Hepatocyte (in vitro differentiated cells): ENCODE measurements at regions not wholly inside any gene's neighbourhood (a gene's known extent, or its start where the extent isn't known, plus 50 kb on each side); places are given as distances from the start of the nearest gene placed in this dataset.
"Not testable (repeated sequence)": the region's sequence is repeated elsewhere in the genome, so short reads cannot be mapped to it uniquely, and the experiment has no call there.

Experiments
- EZH2 ChIP-seq: fragments of 200-600 bp; sonication (generic); IDR thresholded peaks from 2 replicates; pipeline ENCODE4 v1.6.1; 2016; ENCODE audit warnings: antibody characterized with exemption, mild to moderate bottlenecking, borderline replicate concordance
- EZH2phosphoT487 ChIP-seq: fragments of 200-600 bp; sonication (generic); IDR thresholded peaks from one replicate; pipeline ENCODE4 v1.6.1; 2018; ENCODE audit warnings: antibody characterized with exemption, mild to moderate bottlenecking, low read depth, moderate library complexity; ENCODE audit not compliant: unreplicated experiment, severe bottlenecking
- TF ChIP-seq, protein P1 (sequence below): fragments of 200-600 bp; sonication (generic); IDR thresholded peaks from 2 replicates; pipeline ENCODE4 v1.5.1; 2016; ENCODE audit warnings: antibody characterized with exemption, mild to moderate bottlenecking; ENCODE audit not compliant: poor library complexity

DNA sequence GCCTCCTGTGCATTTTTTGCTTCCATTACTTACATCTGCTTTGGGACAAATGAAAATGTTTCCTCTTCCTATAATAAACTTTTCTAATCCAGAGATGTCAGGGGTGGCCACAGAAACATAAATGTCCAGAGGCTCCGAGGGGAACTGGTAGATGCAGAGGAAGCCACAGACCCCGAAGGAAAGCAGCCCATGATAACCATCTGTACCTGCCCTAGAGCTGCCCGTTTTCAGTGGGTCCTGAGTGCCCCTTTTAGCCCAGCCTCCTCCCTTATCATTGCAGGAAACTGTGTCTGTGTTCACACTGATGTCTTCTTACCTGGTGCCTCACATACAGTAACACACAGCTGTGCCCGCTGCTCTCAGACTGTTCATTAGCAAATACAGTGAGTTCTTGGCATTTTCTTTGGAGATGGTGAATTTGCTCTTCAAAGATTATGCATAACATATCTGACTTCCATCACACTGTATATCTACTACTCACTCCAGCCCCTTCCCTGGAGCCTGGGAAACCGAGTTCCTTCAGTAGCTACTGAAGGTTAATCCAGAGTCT is 817.8 kb downstream of the TMEM121 start:
- TF ChIP-seq EZH2, EZH2phosphoT487: not testable (repeated sequence)
- TF ChIP-seq, protein P1, sequence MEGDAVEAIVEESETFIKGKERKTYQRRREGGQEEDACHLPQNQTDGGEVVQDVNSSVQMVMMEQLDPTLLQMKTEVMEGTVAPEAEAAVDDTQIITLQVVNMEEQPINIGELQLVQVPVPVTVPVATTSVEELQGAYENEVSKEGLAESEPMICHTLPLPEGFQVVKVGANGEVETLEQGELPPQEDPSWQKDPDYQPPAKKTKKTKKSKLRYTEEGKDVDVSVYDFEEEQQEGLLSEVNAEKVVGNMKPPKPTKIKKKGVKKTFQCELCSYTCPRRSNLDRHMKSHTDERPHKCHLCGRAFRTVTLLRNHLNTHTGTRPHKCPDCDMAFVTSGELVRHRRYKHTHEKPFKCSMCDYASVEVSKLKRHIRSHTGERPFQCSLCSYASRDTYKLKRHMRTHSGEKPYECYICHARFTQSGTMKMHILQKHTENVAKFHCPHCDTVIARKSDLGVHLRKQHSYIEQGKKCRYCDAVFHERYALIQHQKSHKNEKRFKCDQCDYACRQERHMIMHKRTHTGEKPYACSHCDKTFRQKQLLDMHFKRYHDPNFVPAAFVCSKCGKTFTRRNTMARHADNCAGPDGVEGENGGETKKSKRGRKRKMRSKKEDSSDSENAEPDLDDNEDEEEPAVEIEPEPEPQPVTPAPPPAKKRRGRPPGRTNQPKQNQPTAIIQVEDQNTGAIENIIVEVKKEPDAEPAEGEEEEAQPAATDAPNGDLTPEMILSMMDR, result not testable (repeated sequence)
